GM23338 (cell line): ENCODE measurements at regions not wholly inside any gene's neighbourhood (a gene's known extent, or its start where the extent isn't known, plus 50 kb on each side); places are given as distances from the start of the nearest gene placed in this dataset.

Experiments used
- ATAC-seq: fragments of 200-7000 bp; cut with Tn5 transposase; 3 replicates; pipeline ENCODE4 v1.9.1; 2020
- DNase-seq: peaks from one replicate; pipeline ENCODE4 v3.0.0-alpha.2; 2015; ENCODE audit warnings: low spot score
- H2AFZ ChIP-seq: fragments of 200-600 bp; sonication (generic); 2 replicates; pipeline ENCODE4 v1.8.0; 2016; ENCODE audit warnings: antibody characterized with exemption, mild to moderate bottlenecking, moderate library complexity
- H3F3A ChIP-seq: fragments of 200-600 bp; sonication (generic); replicated peaks from 2 replicates; pipeline ENCODE4 v1.8.0; 2017; ENCODE audit warnings: antibody characterized with exemption, mixed run types, low read depth
- H3K27ac ChIP-seq: fragments of 200-600 bp; sonication (generic); 2 replicates; pipeline ENCODE4 v1.6.1; 2016; ENCODE audit warnings: low read depth
- H3K27me3 ChIP-seq: fragments of 200-600 bp; sonication (generic); 2 replicates; pipeline ENCODE4 v1.8.0; 2016; ENCODE audit warnings: mild to moderate bottlenecking, mixed run types, moderate library complexity; ENCODE audit not compliant: insufficient read depth
- H3K36me3 ChIP-seq: fragments of 200-600 bp; sonication (generic); 2 replicates; pipeline ENCODE4 v1.8.0; 2016; ENCODE audit warnings: mild to moderate bottlenecking; ENCODE audit not compliant: insufficient read depth
- H3K4me1 ChIP-seq: fragments of 200-600 bp; sonication (generic); 2 replicates; pipeline ENCODE4 v1.8.0; 2016; ENCODE audit warnings: mild to moderate bottlenecking, moderate library complexity; ENCODE audit not compliant: insufficient read depth
- H3K4me2 ChIP-seq: fragments of 200-600 bp; sonication (generic); 2 replicates; pipeline ENCODE4 v1.7.1; 2017; ENCODE audit warnings: mixed run types
- H3K4me3 ChIP-seq: fragments of 200-600 bp; sonication (generic); 2 replicates; pipeline ENCODE4 v1.6.1; 2016; ENCODE audit warnings: mixed run types
- H3K79me2 ChIP-seq: fragments of 200-600 bp; sonication (generic); replicated peaks from 2 replicates; pipeline ENCODE4 v1.8.0; 2017; ENCODE audit warnings: mild to moderate bottlenecking; ENCODE audit not compliant: insufficient read depth
- H3K9me2 ChIP-seq: fragments of 200-600 bp; sonication (generic); 2 replicates; pipeline ENCODE4 v1.8.0; 2017; ENCODE audit not compliant: insufficient read depth
- H4K20me1 ChIP-seq: fragments of 200-600 bp; sonication (generic); replicated peaks from 2 replicates; pipeline ENCODE4 v1.8.0; 2017; ENCODE audit warnings: mild to moderate bottlenecking; ENCODE audit not compliant: insufficient read depth
- H3K27ac Mint-ChIP-seq: 2 replicates; pipeline ENCODE4 v1.8.0; 2020; ENCODE audit warnings: inconsistent platforms, mild to moderate bottlenecking, moderate library complexity, mixed read lengths
- H3K27me3 Mint-ChIP-seq: 3 replicates; pipeline ENCODE4 v1.8.0; 2022; ENCODE audit warnings: low read depth, mild to moderate bottlenecking, moderate library complexity, mixed read lengths, inconsistent platforms; ENCODE audit not compliant: insufficient read depth, poor library complexity
- H3K36me3 Mint-ChIP-seq: 3 replicates; pipeline ENCODE4 v1.8.0; 2021; ENCODE audit warnings: low read depth, mild to moderate bottlenecking, inconsistent platforms, moderate library complexity, mixed read lengths
- H3K4me1 Mint-ChIP-seq: 3 replicates; pipeline ENCODE4 v1.8.0; 2020; ENCODE audit warnings: mild to moderate bottlenecking, inconsistent platforms, mixed read lengths
- H3K4me3 Mint-ChIP-seq: 3 replicates; pipeline ENCODE4 v1.8.0; 2021; ENCODE audit warnings: moderate library complexity, mild to moderate bottlenecking, inconsistent platforms, mixed read lengths
- H3K9me3 Mint-ChIP-seq: 3 replicates; pipeline ENCODE4 v1.8.0; 2020; ENCODE audit warnings: moderate library complexity, mild to moderate bottlenecking, inconsistent platforms, mixed read lengths
- CREB1 ChIP-seq: fragments of 250-450 bp; sonication (Bioruptor Pico); IDR thresholded peaks from 2 replicates; pipeline ENCODE4 v1.5.0; 2020; ENCODE audit warnings: low read depth, mild to moderate bottlenecking, moderate library complexity
- CTCF ChIP-seq, 2 experiments: fragments of 200-600 bp in 1 of 2; sonication (generic) in 1 of 2; conservative IDR thresholded peaks; 2 replicates each; pipeline versions ENCODE4 v1.5.1 to v1.6.1; 2016 to 2017; ENCODE audit warnings: antibody characterized with exemption in 2 of 2, low read depth in 2 of 2, mild to moderate bottlenecking in 2 of 2, moderate library complexity in 1 of 2
- EZH2 ChIP-seq: fragments of 200-600 bp; sonication (generic); IDR thresholded peaks from one replicate; pipeline ENCODE4 v1.8.0; 2017; ENCODE audit warnings: antibody characterized with exemption, mild to moderate bottlenecking, low read depth; ENCODE audit not compliant: unreplicated experiment
- EZH2phosphoT487 ChIP-seq: fragments of 200-600 bp; sonication (generic); IDR thresholded peaks from one replicate; pipeline ENCODE4 v1.8.1; 2018; ENCODE audit warnings: antibody characterized with exemption; ENCODE audit not compliant: unreplicated experiment
- JUNB ChIP-seq: IDR thresholded peaks from one replicate; pipeline ENCODE4 v1.6.1; 2016; ENCODE audit warnings: antibody characterized with exemption; ENCODE audit not compliant: unreplicated experiment
- NANOG ChIP-seq: IDR thresholded peaks from 2 replicates; pipeline ENCODE4 v1.6.1; 2016; ENCODE audit warnings: antibody characterized with exemption, borderline replicate concordance
- POLR2AphosphoS5 ChIP-seq: IDR thresholded peaks from 2 replicates; pipeline ENCODE4 v1.6.1; 2016; ENCODE audit warnings: antibody characterized with exemption, low read depth
- REST ChIP-seq: IDR thresholded peaks from one replicate; pipeline ENCODE4 v1.6.1; 2018; ENCODE audit warnings: antibody characterized with exemption; ENCODE audit not compliant: unreplicated experiment
- STAT1 ChIP-seq: IDR thresholded peaks from one replicate; pipeline ENCODE4 v1.6.1; 2016; ENCODE audit warnings: antibody characterized with exemption; ENCODE audit not compliant: unreplicated experiment
- ZNF114 ChIP-seq: fragments of 250-450 bp; sonication (Bioruptor Pico); IDR thresholded peaks from 2 replicates; pipeline ENCODE4 v1.5.0; 2020; ENCODE audit warnings: mild to moderate bottlenecking, moderate library complexity
- ZNF331 ChIP-seq: fragments of 250-450 bp; sonication (Bioruptor Pico); IDR thresholded peaks from 2 replicates; pipeline ENCODE4 v1.5.0; 2020; ENCODE audit warnings: low read depth, mild to moderate bottlenecking, moderate library complexity
- ZNF462 ChIP-seq: fragments of 250-450 bp; sonication (Bioruptor Pico); IDR thresholded peaks from 2 replicates; pipeline ENCODE4 v1.5.0; 2020; ENCODE audit warnings: mild to moderate bottlenecking, moderate library complexity
- TF ChIP-seq, protein P1 (sequence below): IDR thresholded peaks from 2 replicates; pipeline ENCODE4 v1.6.1; 2016; ENCODE audit warnings: antibody characterized with exemption

GRCh38 chr5:106288979-106289378 lies 1381.8 kb downstream of the EFNA5 start:
- Mint-ChIP-seq H3K9me3 (no peaks in the 10 kb centered on the region), H3K4me3 (no peak overlapping the region), H3K36me3 (no peaks in the 10 kb centered on the region), H3K27ac (no peak overlapping the region), H3K4me1 (peaks cover 6% of the 10 kb centered on the region), H3K27me3 (peaks cover 4% of the 10 kb centered on the region)
- Histone ChIP-seq H3K36me3 (no peaks in the 10 kb centered on the region), H3K4me3 (no peak overlapping the region), H3K4me2 (no peak overlapping the region), H3K27ac (no peak overlapping the region), H3F3A (no peaks in the 10 kb centered on the region), H3K79me2 (no peaks in the 10 kb centered on the region), H2AFZ (no peak overlapping the region), H4K20me1 (no peaks in the 10 kb centered on the region), H3K9me2 (no peaks in the 10 kb centered on the region), H3K4me1 (no peaks in the 10 kb centered on the region), H3K27me3 (no peaks in the 10 kb centered on the region)
- ATAC-seq: no peak
- TF ChIP-seq ZNF331 (CRISPR knock-in tag) (no peak), EZH2phosphoT487 (no peak), NANOG (no peak), STAT1 (no peak), REST (no peak), ZNF114 (CRISPR knock-in tag) (no peak), EZH2 (no peak), JUNB (no peak), CTCF (conservative IDR thresholded peaks at IDR 0.05; ENCODE audit: low read depth in 2 of 2) (no peak), POLR2AphosphoS5 (no peak), CREB1 (CRISPR knock-in tag) (no peak), ZNF462 (CRISPR knock-in tag) (no peak)
- TF ChIP-seq, protein P1, sequence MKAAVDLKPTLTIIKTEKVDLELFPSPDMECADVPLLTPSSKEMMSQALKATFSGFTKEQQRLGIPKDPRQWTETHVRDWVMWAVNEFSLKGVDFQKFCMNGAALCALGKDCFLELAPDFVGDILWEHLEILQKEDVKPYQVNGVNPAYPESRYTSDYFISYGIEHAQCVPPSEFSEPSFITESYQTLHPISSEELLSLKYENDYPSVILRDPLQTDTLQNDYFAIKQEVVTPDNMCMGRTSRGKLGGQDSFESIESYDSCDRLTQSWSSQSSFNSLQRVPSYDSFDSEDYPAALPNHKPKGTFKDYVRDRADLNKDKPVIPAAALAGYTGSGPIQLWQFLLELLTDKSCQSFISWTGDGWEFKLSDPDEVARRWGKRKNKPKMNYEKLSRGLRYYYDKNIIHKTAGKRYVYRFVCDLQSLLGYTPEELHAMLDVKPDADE: no peak
- no peak for DNase-seq
